Activated T-cell treated with anti-CD3 and anti-CD28 coated beads, Interleukin-2, amount 50 U/mL, for 4 hours (primary cell): ENCODE measurements at regions not wholly inside any gene's neighbourhood (a gene's known extent, or its start where the extent isn't known, plus 50 kb on each side); places are given as distances from the start of the nearest gene placed in this dataset.

Experiments
- ATAC-seq, 2 donors: fragments of 200-7000 bp; cut with Tn5 transposase; one replicate each; pipeline ENCODE4 v1.10.0; 2021
- DNase-seq: peaks from one replicate; pipeline ENCODE4 v3.0.0-alpha.2; 2020
- H3K27me3 Mint-ChIP-seq: one replicate; pipeline ENCODE4 v1.8.0; 2021; ENCODE audit warnings: low read depth, mixed read lengths
- H3K36me3 Mint-ChIP-seq: one replicate; pipeline ENCODE4 v1.8.0; 2022; ENCODE audit warnings: mixed read lengths; ENCODE audit not compliant: insufficient read depth
- H3K4me1 Mint-ChIP-seq: one replicate; pipeline ENCODE4 v1.8.0; 2021; ENCODE audit warnings: low read depth, mixed read lengths
- H3K4me3 Mint-ChIP-seq: one replicate; pipeline ENCODE4 v1.8.0; 2021; ENCODE audit warnings: mild to moderate bottlenecking, moderate library complexity, mixed read lengths
- H3K9me3 Mint-ChIP-seq: one replicate; pipeline ENCODE4 v1.8.0; 2021; ENCODE audit warnings: mixed read lengths

DNA sequence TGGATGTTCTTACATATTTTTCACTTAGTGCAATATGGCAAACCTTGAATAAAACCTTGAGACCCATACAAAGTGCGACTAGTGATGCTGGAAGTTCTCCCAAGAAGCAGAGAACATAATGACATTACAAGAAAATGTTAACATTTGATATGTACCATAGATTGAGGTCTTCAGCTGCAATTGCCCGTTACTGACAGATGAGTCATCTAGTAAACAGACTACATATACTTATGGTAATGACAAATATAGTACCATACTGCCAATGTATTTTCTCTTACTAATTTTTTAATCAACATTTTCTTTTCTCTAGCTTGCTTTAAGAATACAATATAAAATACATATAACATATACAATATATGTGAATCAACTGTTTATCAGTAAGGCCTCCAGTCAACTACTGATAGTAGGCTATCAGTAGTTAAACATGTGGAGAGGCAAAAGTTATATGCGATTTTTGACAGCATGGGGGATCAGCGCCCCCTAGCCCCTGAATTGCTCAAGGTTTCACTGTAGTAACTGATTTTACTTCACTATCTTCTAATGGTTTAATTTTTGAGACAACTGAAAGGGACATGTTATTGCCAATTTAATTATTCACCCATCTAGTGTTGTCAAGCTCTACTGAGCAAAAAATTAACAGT lies 166.7 kb upstream of the ADGRB3 start:
- DNase-seq (no peak), ATAC-seq (no peak)
- no peaks in the 10 kb centered on the region for H3K36me3 Mint-ChIP-seq
- H3K4me1 Mint-ChIP-seq = no peaks in the 10 kb centered on the region
- no peaks in the 10 kb centered on the region for H3K27me3 Mint-ChIP-seq
- H3K9me3 Mint-ChIP-seq = peaks cover 5% of the 10 kb centered on the region
- H3K4me3 Mint-ChIP-seq = no peak overlapping the region

DNA sequence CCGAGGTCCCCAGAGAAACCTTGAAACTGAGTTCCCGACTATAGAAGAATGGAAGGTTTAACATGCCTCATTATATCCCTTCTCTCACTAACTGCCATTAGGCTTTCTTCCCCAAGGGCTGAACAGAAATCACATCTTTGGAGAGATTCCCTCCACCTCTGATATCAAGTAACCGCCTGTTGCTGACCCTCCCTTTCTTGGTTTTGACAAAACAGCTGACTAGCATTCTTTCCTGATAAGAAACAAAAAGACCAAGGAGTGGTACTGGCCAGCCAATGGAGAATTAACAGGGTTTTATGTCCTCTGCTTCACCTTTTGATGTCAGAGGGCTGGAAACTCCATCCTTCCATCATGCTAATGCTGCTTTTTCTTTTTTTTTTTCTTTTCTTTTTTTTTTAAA lies 176.6 kb upstream of the ADGRB3 start:
- no peak overlapping the region for H3K4me3 Mint-ChIP-seq
- no peaks in the 10 kb centered on the region for H3K4me1 Mint-ChIP-seq
- H3K9me3 Mint-ChIP-seq = peaks cover 14% of the 10 kb centered on the region
- DNase-seq (no peak), ATAC-seq (no peak)
- H3K36me3 Mint-ChIP-seq = no peaks in the 10 kb centered on the region
- no peaks in the 10 kb centered on the region for H3K27me3 Mint-ChIP-seq

DNA sequence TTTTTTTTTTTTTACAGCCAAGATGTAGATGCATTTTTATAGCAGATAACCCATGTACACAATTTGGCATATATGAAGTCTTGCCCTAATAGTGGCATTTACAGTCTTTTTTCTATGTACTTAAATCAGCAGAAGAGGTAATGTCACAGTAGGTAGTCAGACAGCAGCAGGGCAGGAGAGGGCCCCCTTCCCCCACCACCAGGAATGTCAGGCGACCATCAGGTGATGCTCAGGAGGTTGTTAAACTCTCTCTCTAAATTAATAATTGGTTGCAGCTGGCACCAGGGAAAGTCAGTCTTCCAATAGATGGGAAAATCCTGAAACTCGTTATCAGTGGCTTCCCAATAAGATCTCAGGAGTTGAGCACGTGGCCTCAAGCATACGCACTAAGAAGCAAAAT lies 188.0 kb upstream of the ADGRB3 start:
- no peak for ATAC-seq
- DNase-seq = no peak
- no peak overlapping the region for H3K4me3 Mint-ChIP-seq
- H3K27me3 Mint-ChIP-seq = no peaks in the 10 kb centered on the region
- no peaks in the 10 kb centered on the region for H3K36me3 Mint-ChIP-seq
- peaks cover 7% of the 10 kb centered on the region for H3K9me3 Mint-ChIP-seq
- H3K4me1 Mint-ChIP-seq = no peaks in the 10 kb centered on the region

DNA sequence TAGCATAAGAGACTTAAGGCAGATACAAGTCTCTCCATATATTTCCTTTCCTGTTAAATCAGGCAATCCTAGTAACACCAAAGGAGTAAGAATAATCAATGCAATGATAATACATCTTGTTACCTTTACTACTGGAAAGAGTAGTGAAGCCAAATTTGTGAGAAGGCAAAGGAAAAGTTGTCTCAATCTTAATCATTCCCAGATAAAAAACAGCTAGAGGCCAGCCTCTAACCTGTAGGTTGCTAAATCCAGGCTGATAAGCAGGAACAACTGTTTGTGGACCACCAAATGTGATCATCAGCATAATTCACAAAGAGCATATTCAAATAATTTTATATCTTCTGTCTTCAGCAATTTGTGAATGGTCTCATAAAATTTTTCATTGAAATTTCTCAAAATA lies 189.2 kb upstream of the ADGRB3 start:
- ATAC-seq = no peak
- H3K27me3 Mint-ChIP-seq = no peaks in the 10 kb centered on the region
- H3K9me3 Mint-ChIP-seq = no peaks in the 10 kb centered on the region
- no peaks in the 10 kb centered on the region for H3K36me3 Mint-ChIP-seq
- no peak for DNase-seq
- H3K4me3 Mint-ChIP-seq = no peak overlapping the region
- H3K4me1 Mint-ChIP-seq = no peaks in the 10 kb centered on the region

DNA sequence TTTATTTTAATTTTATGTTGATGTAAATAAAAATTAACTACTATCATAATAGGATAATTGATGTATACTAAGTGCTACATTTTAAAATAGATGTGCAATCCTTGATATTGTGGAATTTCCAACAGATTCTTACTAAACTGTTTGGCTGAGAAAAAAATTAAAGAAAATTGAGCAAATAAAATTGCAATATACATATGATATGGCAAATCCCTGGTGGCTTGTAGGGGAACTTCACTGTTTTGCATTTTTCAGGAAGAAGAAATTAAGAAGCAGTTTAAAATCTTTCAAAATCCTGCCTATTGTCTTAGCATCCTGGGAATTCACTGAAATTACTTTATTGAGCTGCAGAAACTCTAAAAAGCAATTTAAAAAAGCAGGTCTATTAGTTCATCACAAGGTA lies 191.4 kb upstream of the ADGRB3 start:
- H3K27me3 Mint-ChIP-seq = no peaks in the 10 kb centered on the region
- no peak overlapping the region for H3K4me3 Mint-ChIP-seq
- no peaks in the 10 kb centered on the region for H3K9me3 Mint-ChIP-seq
- DNase-seq (no peak), ATAC-seq (no peak)
- H3K4me1 Mint-ChIP-seq = no peaks in the 10 kb centered on the region
- H3K36me3 Mint-ChIP-seq = no peaks in the 10 kb centered on the region

DNA sequence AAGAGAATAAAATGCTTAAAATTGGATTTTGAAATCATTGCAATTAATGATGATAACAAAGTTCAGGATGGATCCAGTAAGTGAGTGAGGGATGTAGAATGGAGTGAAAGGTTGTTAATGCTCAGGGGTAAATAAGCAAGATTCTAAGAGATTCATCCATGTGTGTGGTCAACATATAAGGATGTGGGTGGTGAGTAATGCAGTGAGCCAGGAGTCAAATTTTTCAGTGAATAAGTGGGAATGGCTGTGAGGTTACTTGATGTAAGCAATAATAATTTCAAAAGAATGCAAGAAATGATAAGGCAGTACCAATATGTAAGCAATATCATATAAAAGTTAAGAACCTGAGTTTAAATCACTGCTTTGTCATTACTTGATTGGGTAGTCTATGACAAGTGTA lies 207.5 kb upstream of the ADGRB3 start:
- ATAC-seq (no peak), DNase-seq (no peak)
- Mint-ChIP-seq H3K4me1 (no peaks in the 10 kb centered on the region), H3K9me3 (peaks cover 5% of the 10 kb centered on the region), H3K27me3 (no peaks in the 10 kb centered on the region), H3K36me3 (no peaks in the 10 kb centered on the region), H3K4me3 (no peak overlapping the region)

DNA sequence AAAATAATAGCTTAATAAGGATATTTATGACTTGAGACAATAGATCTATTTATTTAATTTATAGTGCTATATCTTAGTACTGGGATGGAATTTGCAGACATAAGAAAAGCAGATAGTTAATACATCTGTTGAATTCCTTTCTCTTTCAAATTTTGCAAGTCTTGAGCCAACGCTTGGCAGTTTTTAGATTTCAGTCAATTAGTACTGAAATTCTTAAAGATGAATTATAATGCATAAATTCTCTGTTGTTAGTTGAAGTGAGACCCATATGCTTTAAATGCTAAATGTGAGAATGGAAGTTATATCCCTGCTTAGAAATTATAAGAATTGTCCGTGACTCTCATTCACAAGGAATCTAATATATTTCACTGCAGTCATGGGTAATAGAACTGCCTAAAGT lies 225.1 kb upstream of the ADGRB3 start:
- H3K4me1 Mint-ChIP-seq = no peaks in the 10 kb centered on the region
- DNase-seq (no peak), ATAC-seq (no peak)
- peaks cover 3% of the 10 kb centered on the region for H3K9me3 Mint-ChIP-seq
- H3K36me3 Mint-ChIP-seq = no peaks in the 10 kb centered on the region
- H3K27me3 Mint-ChIP-seq = no peaks in the 10 kb centered on the region
- no peak overlapping the region for H3K4me3 Mint-ChIP-seq

DNA sequence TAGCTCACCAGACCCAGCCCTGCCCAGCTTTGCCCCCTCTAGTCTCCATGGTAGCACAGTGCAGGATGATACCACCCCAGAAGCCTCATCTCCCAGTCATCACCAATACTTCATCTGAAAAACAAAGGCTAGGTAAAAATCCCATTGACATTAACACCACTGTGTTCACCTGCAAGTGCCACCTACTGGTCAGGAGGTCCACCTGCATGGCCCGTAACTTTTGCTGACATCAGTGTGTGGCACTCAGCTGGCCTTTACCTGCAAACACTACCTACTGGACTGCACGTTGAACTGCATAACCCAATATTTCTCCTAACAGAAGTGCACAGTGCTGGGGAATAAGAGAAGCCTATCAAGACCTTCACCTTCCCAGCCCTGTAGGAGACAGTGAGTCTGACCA lies 234.7 kb upstream of the ADGRB3 start:
- no peak for DNase-seq
- Mint-ChIP-seq H3K9me3 (peaks cover 18% of the 10 kb centered on the region), H3K4me3 (no peak overlapping the region), H3K4me1 (no peaks in the 10 kb centered on the region), H3K36me3 (no peaks in the 10 kb centered on the region), H3K27me3 (no peaks in the 10 kb centered on the region)
- no peak for ATAC-seq

DNA sequence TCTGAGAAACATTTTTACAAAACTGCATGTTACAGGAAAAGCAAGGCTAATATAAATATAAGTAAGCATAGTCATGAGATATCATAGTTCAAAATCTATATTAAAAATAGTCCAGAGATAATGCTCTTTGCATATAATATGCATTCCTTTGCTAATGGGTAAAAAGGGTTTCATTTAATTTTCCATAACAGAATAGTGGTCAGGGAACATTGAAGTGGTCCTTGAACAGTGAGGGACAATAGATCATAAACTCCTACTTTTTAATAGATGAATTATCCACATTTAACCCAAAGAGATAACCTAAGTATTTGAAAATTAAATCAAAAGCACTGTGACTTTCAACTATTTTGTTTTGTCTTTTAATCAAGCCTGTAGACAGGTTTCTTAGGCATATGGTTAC lies 243.1 kb upstream of the ADGRB3 start:
- Mint-ChIP-seq H3K4me3 (no peak overlapping the region), H3K4me1 (no peaks in the 10 kb centered on the region), H3K36me3 (no peaks in the 10 kb centered on the region), H3K9me3 (peaks cover 3% of the 10 kb centered on the region), H3K27me3 (no peaks in the 10 kb centered on the region)
- no peak for DNase-seq
- ATAC-seq = no peak

DNA sequence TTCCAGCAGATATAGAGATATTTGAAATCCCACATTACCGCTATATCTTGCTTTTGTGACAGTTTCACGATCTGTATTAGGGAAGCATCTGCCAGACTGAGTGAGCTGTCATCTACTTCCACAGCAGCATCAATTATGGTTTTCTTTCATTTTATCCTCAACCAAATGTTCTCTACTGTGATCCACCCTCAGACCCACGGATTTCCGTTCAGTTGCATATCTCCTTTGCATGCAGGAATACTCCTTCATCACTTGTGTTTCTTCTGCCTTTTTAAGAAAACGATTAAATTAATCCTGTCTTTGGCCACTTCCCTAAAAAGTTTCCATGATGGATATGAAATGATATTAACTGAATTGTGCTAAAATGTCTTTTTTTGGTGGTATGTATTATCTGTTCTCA lies 262.1 kb upstream of the ADGRB3 start:
- H3K27me3 Mint-ChIP-seq = no peaks in the 10 kb centered on the region
- H3K9me3 Mint-ChIP-seq = peaks cover 8% of the 10 kb centered on the region
- ATAC-seq (no peak), DNase-seq (no peak)
- no peak overlapping the region for H3K4me3 Mint-ChIP-seq
- no peaks in the 10 kb centered on the region for H3K36me3 Mint-ChIP-seq
- H3K4me1 Mint-ChIP-seq = no peaks in the 10 kb centered on the region

DNA sequence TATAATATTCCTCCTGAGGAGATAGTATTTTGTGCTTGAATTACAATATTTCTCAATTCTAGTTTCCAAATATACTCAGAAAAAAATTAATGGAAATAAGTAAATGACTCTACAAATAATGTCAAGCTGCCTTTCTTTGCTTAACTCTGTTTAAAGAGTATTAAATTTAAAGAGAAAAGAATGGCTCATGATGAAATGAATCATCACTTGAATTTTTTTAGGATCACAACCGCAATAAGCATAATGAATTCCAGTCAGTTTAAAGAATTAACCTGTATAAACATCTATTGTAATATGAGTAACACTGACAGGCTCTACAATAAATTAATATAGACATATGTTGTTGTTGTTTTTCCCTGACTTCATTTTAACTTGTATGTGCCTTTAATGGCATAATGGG lies 266.2 kb upstream of the ADGRB3 start:
- Mint-ChIP-seq H3K36me3 (no peaks in the 10 kb centered on the region), H3K27me3 (no peaks in the 10 kb centered on the region), H3K4me3 (no peak overlapping the region), H3K9me3 (peaks cover 16% of the 10 kb centered on the region), H3K4me1 (no peaks in the 10 kb centered on the region)
- ATAC-seq = no peak
- DNase-seq = no peak

DNA sequence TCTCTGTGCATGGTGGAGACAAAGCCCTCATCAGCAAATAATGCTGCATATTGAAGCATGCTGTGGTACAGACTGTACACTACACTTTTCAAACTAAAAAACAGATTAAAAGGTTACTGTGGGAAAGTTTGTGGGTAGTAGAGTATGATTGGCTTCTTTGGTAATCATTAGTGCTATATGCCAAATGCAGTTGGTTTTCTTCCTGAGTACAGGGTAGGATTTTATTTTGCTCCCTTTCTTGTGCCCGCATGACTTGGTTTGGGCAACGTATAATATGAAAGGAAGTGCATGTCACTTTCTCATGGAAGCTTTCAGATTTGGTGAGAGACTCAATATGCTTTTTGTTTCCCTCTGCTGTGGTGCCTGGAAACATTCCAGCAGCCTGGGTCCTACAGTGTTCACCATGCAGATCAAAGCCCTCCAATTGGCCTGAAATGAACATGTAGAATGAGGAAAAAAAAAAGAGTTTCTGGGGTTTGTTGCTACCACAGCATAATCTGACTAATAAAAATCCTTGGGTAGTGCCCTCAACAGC lies 270.7 kb upstream of the ADGRB3 start:
- peaks cover 17% of the 10 kb centered on the region for H3K9me3 Mint-ChIP-seq
- no peaks in the 10 kb centered on the region for H3K27me3 Mint-ChIP-seq
- H3K36me3 Mint-ChIP-seq = no peaks in the 10 kb centered on the region
- DNase-seq = no peak
- no peak overlapping the region for H3K4me3 Mint-ChIP-seq
- no peaks in the 10 kb centered on the region for H3K4me1 Mint-ChIP-seq
- ATAC-seq = no peak

DNA sequence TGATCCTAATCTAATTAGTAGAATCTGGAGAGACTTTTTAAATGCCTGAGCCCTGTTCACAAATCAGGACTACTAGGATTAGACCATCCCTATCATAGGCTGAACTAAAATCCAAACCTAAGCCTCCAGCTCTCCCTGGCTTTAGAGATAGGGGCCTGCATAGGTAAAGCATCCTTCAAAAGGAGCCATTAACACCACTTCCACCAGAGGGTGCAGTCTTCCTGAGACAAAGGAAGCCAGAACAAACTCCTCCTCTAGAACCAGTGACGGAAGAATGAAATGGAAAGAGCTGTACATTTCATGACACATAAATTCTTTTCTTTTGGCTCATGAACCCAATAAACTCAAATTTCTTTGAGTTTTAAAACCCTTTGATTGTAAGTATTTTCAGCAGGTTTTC lies 291.2 kb upstream of the ADGRB3 start:
- Mint-ChIP-seq H3K4me3 (no peak overlapping the region), H3K27me3 (no peaks in the 10 kb centered on the region), H3K36me3 (no peaks in the 10 kb centered on the region), H3K9me3 (no peaks in the 10 kb centered on the region), H3K4me1 (no peaks in the 10 kb centered on the region)
- no peak for DNase-seq
- ATAC-seq = peak in 1 of 2 donors; percentile 34

DNA sequence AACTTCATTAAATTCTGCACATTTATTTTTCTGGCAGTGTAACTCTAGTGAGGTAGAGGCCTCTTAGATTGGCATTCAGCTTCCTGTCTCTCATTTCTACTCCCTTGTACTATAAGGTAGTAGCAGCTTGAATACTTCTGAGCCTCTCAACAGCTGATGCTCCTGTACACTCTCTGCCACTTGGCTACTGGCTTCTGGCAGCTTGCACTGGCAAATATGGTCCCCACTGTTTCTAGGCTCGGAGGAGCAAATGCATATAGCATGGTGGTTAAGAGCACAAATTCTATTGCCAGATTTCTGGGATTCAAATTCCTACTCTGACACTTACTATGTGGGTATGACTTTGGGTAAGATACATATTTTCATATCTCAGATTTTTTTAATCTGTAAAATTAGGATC lies 292.8 kb upstream of the ADGRB3 start:
- no peaks in the 10 kb centered on the region for H3K27me3 Mint-ChIP-seq
- no peak overlapping the region for H3K4me3 Mint-ChIP-seq
- H3K36me3 Mint-ChIP-seq = no peaks in the 10 kb centered on the region
- DNase-seq (no peak), ATAC-seq (no peak)
- H3K4me1 Mint-ChIP-seq = no peaks in the 10 kb centered on the region
- H3K9me3 Mint-ChIP-seq = no peaks in the 10 kb centered on the region

DNA sequence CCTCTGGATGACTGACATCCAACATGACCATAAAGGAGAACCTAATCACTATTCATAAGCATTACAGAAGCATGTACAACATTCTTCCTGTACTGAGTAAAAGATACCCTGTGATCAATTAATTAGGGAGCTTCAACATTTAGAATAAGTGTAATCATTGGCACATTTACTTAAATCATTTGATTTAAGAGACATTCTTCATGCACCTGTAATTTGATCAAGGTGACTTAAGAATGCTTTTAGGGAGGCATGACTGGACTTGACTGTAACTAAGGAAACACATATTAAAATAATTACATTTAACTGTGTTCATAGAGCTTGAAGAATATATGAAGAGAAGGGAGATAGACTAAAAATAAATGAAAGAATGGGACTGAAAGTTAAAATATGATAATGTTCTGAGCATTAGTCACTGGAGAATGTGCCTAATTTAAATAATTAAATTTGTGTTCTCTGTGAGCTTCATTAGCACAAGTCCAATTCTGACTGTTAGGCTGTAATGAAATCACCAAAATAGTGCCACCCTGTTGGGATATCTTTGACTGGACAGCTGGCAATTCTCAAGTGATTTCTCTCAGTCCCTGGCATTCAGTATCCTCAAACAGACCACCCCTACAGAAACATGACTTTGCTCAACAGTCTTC lies 295.5 kb upstream of the ADGRB3 start:
- no peaks in the 10 kb centered on the region for H3K4me1 Mint-ChIP-seq
- no peak for ATAC-seq
- no peaks in the 10 kb centered on the region for H3K36me3 Mint-ChIP-seq
- no peaks in the 10 kb centered on the region for H3K9me3 Mint-ChIP-seq
- no peaks in the 10 kb centered on the region for H3K27me3 Mint-ChIP-seq
- no peak overlapping the region for H3K4me3 Mint-ChIP-seq
- DNase-seq = no peak
